Heart left ventricle (tissue), 13 donors: ENCODE measurements at regions not wholly inside any gene's neighbourhood (a gene's known extent, or its start where the extent isn't known, plus 50 kb on each side); places are given as distances from the start of the nearest gene placed in this dataset.

Source experiments
- POLR2A ChIP-seq, 2 donors: fragments of 450-650 bp; IDR thresholded peaks; one replicate each; pipeline ENCODE4 v1.6.1; 2017; ENCODE audit warnings: antibody characterized with exemption in 2 of 2, mild to moderate bottlenecking in 2 of 2, moderate library complexity in 2 of 2
- TF ChIP-seq, protein P1 (sequence below), 12 donors: fragments of 200-600 bp; sonication (generic) in 4 of 12; IDR thresholded peaks; one replicate each; pipeline versions ENCODE4 v1.5.0 to v1.8.0; 2018 to 2022; ENCODE audit warnings: antibody characterized with exemption in 12 of 12, mild to moderate bottlenecking in 5 of 12
- donor health status: ischemic (EF 13 %, LVEDD 7.1; RV severe dilation, severe dysfunction).
- donor health status: DM: no; HTN: yes; CAD: no.
- donor health status: DM: no; HTN: no; CAD: no.
- donor health status: ischemic (EF 25% LVEDD 6.9; RV normal size, moderate dysfunction).
- donor health status: ischemic (EF 25% LVEDD 5.7; RV mildly dilated, moderate dysfunction).
- donor health status: ischemic (EF 35%, LVEDD 5.7; RV mildly dilated, moderate dysfunction).
- donor health status: nonischemic (EF 11% LVEDD 7.7; RV severe dilation, severe dysfunction).
- donor health status: DM: yes; HTN: yes; CAD: no.
- donor health status: PGD.
- donor health status: ischemic (EF 29% LVEDD 5.4; RV normal size, mild dysfunction).
- donor health status: nonischemic (EF 23%, LVEDD 6.1; RV moderate dilation, normal function).

DNA sequence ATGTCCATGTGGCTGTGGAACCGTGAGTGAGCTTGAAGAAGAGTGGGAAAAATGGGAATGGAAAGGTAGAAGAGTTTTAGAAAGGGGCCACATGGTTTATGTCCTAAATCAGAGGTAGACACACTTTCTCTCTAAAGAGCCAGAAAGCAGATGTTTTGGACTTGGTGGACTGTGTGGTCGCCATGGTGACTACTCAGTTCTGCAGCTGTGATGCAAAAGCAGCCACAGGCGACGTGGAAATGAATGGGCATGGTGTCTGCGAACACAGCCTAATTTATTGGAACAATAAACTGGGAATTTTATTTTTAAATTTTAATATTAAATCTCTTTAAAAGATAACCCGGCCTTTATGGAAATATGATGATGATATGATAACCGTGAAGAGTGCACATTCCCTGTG lies 386.0 kb upstream of the FAT1 start:
- TF ChIP-seq, protein P1, sequence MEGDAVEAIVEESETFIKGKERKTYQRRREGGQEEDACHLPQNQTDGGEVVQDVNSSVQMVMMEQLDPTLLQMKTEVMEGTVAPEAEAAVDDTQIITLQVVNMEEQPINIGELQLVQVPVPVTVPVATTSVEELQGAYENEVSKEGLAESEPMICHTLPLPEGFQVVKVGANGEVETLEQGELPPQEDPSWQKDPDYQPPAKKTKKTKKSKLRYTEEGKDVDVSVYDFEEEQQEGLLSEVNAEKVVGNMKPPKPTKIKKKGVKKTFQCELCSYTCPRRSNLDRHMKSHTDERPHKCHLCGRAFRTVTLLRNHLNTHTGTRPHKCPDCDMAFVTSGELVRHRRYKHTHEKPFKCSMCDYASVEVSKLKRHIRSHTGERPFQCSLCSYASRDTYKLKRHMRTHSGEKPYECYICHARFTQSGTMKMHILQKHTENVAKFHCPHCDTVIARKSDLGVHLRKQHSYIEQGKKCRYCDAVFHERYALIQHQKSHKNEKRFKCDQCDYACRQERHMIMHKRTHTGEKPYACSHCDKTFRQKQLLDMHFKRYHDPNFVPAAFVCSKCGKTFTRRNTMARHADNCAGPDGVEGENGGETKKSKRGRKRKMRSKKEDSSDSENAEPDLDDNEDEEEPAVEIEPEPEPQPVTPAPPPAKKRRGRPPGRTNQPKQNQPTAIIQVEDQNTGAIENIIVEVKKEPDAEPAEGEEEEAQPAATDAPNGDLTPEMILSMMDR (IDR thresholded peaks at IDR 0.05): no peak
- TF ChIP-seq POLR2A (IDR thresholded peaks at IDR 0.05): no peak
